HG03045 (cell line): ENCODE measurements at regions not wholly inside any gene's neighbourhood (a gene's known extent, or its start where the extent isn't known, plus 50 kb on each side); places are given as distances from the start of the nearest gene placed in this dataset.

Source experiments
- ATAC-seq: cut with Tn5 transposase; IDR thresholded peaks from one replicate; pipeline ENCODE4 v1.9.1; 2021; ENCODE audit warnings: mild to moderate bottlenecking, moderate library complexity; ENCODE audit not compliant: unreplicated experiment

GRCh38 chr2:204104811-204105210 lies 168.2 kb downstream of the ICOS start:
- no peak for ATAC-seq

DNA sequence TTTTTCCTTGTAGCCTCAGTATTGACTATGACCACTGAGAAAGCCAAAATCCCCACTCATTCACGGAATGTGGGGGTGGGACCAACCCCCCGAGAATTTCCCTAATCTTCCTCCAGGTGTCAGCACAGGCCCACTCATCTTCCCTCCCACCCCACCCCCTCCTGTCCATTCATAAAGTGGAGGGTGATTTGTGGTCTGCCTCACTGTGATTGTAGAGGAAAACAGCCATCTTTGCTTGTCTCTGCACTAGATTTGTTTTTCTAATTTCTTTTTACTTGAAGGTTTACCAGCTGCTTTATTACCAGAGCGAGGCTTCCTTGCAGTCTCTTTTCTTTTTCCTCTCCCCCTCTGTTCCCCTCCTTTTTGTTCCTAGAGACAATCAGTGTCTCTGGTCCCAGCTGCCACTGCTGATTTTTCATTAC lies 171.8 kb downstream of the ICOS start:
- ATAC-seq = no peak

DNA sequence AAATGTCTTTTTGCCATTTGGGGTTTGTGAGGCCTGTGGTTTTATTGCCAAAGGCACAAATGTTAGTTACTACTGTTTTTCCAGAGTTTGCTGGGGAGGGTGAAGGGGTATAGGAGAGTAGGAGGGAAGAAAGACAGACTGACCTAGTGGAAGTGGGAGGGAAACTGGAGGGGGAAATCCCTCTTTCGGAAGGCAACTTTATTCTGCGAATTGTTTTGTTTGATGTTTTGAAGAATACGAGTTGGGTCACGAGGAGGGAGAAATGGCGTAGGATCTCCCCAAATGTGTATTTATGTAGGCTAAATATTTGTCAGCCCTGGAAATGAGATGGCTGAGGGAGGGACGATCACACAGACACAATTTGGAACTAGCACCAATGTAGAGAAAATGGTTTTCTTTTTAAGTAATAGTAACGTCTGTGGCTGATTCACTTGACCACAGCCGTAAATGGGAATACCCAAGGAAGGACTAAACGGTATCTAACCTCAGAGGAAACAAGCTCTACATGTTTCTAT lies 172.3 kb downstream of the ICOS start:
- ATAC-seq = no peak

- no peak for ATAC-seq
These were observed 173.1 kb downstream of the ICOS start for GRCh38 chr2:204109681-204110080.

- ATAC-seq = peak; percentile 69
These were observed 173.8 kb downstream of the ICOS start for GRCh38 chr2:204110338-204110741.

GRCh38 chr2:204110751-204111516 lies 174.4 kb downstream of the ICOS start:
- no peak for ATAC-seq

GRCh38 chr2:204112084-204112770 lies 175.7 kb downstream of the ICOS start:
- no peak for ATAC-seq

DNA sequence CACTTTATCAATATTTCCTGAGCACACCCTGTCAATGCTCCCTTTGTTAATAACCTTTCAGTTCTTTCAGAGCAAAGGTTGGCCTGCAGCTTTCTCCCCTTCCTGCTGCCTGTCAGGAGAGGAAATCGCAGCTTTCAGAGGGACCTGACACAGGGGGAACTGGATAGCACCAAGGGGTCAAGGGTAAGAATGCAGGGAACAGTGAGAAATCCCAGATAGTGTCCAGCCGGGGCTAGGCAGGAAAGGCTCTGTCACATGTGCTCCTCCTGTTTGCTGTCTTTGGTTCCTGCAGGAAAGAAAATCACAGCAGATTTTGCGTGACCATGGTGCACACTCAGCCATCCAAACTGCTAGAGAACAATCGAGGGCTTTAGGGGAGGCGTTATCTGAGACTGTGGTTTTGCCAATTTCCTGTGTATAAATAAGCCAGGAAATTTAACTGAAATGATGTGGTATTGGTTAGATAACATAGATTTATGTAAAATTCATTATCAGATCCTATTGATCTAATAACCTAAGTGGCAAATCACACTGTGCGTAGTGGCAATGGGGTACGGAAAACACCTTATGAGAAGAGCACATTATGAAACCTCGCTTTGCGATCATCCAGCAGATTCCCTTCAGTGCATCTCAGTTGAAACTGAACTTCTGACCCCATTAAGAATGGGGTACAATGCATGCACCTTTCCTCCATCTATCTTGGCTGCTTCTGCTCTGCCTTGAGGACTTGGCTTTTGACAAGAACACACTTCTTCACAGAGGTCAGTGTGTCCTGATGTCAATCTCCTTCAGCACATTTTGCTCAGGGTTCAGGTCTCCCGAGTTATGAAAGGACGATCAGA lies 178.0 kb downstream of the ICOS start:
- ATAC-seq = no peak

DNA sequence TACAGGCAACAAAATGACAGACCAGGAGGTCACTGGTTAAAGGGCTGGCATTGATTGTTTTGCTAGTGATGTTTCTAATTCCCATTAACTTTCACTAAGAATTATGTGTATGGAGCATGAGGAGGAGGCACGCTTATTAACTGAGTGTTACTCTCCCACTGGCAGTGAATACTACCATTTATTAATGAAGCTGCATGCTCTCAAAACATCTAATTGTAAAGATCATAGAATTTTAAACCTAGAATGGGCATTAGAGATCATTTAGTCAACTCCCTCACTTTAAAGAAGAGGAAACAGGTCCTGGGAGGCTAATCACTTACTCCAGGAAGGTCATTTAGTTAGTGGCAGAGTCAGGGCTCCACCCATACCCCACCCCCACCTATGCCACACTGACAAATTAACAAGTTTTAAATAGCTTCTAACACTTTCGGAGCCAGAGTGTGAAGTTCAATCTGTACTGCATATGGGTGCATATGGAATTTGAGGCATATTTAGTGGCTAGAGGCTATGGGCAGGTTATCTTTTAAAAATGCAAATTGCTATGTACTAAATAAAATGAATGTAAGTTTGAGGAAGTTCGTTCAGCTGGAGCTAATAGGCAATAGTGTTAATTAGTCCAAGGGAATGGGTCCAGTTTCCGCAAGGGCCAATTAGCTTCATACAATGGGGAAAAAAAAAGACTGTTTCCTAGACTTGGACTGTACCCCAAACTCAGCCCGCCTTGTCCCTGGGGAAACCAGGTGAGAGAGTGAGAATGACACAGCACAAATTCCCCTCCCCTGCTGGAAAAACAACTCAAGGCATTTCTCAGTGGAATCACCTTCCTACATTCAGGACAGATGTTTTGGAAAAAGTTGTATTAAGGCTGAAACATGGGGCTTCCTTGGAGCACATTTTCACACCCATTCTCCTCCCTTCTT lies 178.8 kb downstream of the ICOS start:
- no peak for ATAC-seq

DNA sequence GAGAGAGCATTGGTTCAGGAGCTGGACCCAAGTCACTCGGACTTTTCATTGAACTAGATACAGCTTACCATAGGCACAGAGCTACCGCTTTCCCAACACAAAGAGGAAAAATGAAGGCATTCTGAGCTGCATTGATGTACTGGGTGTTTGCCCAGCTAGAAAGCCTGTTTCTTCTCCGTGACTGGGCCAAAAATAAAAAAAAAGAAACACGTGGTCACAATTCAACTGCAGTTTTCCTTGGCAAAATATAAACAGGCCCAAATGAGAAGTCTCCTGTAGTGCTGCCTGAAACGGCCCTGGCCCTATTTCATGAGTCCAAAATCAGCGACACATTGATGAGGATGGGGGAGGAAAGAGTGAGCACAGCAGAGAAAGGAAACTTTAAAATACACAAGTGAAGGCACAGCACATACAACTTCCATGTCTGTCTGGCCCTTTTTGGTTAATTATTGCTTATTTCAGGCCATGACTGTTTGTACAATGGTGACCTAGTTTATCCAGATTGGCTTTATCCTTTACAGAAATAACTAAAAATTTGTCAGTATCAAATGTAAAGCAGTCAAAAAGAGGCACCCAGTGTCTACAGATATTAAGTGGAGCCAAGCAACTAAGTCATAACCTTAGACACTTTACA lies 179.7 kb downstream of the ICOS start:
- no peak for ATAC-seq

- ATAC-seq = no peak
These were observed 185.9 kb downstream of the ICOS start for GRCh38 chr2:204122425-204122824.

GRCh38 chr2:204124140-204124750 lies 187.7 kb downstream of the ICOS start:
- no peak for ATAC-seq

DNA sequence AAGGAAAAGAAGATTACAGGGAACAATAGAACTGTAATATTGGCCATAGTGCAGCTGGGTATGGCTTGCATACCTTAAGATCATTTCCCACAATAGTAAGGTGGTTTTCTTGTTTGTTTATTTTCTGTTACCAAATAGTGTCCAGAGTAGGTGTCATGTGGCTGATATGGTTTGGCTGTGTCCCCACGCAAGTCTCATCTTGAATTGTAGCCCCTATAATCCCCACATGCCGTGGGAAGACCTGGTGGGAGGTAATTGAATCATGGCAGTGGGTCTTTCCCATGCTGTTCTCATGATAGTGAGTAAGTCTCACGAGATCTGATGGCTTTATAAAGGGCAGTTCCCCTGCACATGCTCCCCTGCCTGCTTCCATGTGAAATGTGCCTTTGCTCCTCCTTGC lies 190.1 kb downstream of the ICOS start:
- no peak for ATAC-seq

- ATAC-seq = no peak
These were observed 190.7 kb downstream of the ICOS start for GRCh38 chr2:204127238-204127637.

- ATAC-seq = no peak
These were observed 193.2 kb downstream of the ICOS start for GRCh38 chr2:204129591-204130294.

DNA sequence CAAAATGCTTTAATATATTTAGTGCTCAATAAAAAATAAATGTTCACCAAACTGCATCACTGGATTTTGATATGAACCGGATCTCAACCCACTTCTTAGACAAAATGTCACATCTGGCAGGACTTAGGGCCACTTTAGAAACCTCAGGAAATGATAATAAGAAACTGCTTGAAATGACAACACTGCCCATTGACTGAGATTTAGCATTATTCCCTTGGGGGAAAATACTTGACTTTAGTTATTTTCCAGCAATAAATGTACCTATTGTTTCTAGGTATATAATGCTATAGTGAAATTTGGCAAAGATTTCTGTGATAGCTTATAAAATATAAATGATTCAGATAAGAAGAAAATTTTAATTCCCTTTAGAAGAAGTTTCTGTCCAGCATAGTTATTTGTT lies 195.1 kb downstream of the ICOS start:
- no peak for ATAC-seq

DNA sequence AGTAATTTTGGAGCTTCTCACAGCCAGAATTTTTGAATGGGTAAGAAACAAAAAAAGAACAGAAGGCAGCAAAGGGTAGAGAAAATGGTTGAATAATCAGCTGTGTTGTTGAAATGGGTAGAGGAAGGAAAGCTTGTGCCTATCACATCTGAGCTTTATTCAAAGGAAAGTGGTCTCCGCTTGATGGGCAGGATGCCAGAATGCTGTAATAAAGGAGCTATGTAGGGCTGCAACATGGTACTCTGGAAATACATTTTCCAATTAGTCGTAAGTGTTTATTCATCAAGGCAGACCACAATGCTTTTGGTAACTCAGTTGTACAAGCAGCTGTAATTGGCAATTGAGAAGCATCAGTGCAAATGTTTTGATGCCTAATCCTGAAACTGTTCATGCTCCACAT lies 196.9 kb downstream of the ICOS start:
- no peak for ATAC-seq

DNA sequence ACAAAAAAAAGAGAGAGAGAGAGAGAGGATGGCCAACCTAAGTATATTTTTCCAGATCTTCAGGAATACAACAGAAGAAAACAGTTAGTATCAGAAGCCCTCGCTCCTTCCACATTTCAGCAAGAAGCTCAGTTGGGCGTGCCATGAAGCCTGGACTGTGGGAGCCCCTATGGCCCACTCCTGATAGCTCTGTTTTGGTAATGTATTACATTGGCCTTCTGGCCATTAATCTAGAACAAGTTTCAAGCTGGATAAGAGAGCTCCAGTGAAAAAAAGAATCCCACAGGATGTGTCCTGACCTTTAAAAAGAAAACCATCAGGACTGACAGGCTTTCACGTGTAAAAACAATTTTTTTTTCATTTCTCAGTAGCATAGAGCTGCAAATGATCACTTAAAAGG lies 197.9 kb downstream of the ICOS start:
- no peak for ATAC-seq

- ATAC-seq = no peak
These were observed 199.2 kb downstream of the ICOS start for GRCh38 chr2:204135752-204136151.
